HG02884 (cell line): ENCODE measurements at regions not wholly inside any gene's neighbourhood (a gene's known extent, or its start where the extent isn't known, plus 50 kb on each side); places are given as distances from the start of the nearest gene placed in this dataset.
"Not testable (repeated sequence)": the region's sequence is repeated elsewhere in the genome, so short reads cannot be mapped to it uniquely, and the experiment has no call there.

Experiments
- ATAC-seq: cut with Tn5 transposase; IDR thresholded peaks from one replicate; pipeline ENCODE4 v1.9.1; 2021; ENCODE audit warnings: mild to moderate bottlenecking, moderate library complexity; ENCODE audit not compliant: unreplicated experiment

- ATAC-seq: no peak
These were observed 114.2 kb upstream of the BEND6 start for GRCh38 chr6:56840467-56841380.

GRCh38 chr6:56839533-56840183 lies 115.2 kb upstream of the BEND6 start:
- ATAC-seq: no peak

- no peak for ATAC-seq
These were observed 115.9 kb upstream of the BEND6 start for GRCh38 chr6:56838965-56839364.

- ATAC-seq: no peak
These were observed 116.8 kb upstream of the BEND6 start for GRCh38 chr6:56838016-56838555.

- no peak for ATAC-seq
These were observed 117.5 kb upstream of the BEND6 start for GRCh38 chr6:56837322-56837894.

- no peak for ATAC-seq
These were observed 119.3 kb upstream of the BEND6 start for GRCh38 chr6:56835612-56836011.

GRCh38 chr6:56833873-56834272 lies 121.0 kb upstream of the BEND6 start:
- ATAC-seq: no peak

- no peak for ATAC-seq
These were observed 121.6 kb upstream of the BEND6 start for GRCh38 chr6:56833127-56833791.

- ATAC-seq: no peak
These were observed 122.7 kb upstream of the BEND6 start for GRCh38 chr6:56832225-56832624.

- no peak for ATAC-seq
These were observed 123.6 kb upstream of the BEND6 start for GRCh38 chr6:56831334-56831733.

GRCh38 chr6:56827908-56828649 lies 126.8 kb upstream of the BEND6 start:
- ATAC-seq: no peak

GRCh38 chr6:56824431-56824830 lies 130.5 kb upstream of the BEND6 start:
- ATAC-seq: not testable (repeated sequence)

GRCh38 chr6:56821005-56821432 lies 133.9 kb upstream of the BEND6 start:
- no peak for ATAC-seq

- no peak for ATAC-seq
These were observed 134.8 kb upstream of the BEND6 start for GRCh38 chr6:56820060-56820459.

GRCh38 chr6:56819604-56820003 lies 135.3 kb upstream of the BEND6 start:
- ATAC-seq: no peak

- ATAC-seq: no peak
These were observed 138.5 kb upstream of the BEND6 start for GRCh38 chr6:56816370-56816769.

GRCh38 chr6:56815436-56815835 lies 139.5 kb upstream of the BEND6 start:
- no peak for ATAC-seq

- no peak for ATAC-seq
These were observed 140.1 kb upstream of the BEND6 start for GRCh38 chr6:56814802-56815201.

GRCh38 chr6:56814308-56814707 lies 140.6 kb upstream of the BEND6 start:
- ATAC-seq: no peak

- not testable (repeated sequence) for ATAC-seq
These were observed 142.1 kb upstream of the BEND6 start for GRCh38 chr6:56812851-56813250.
